Heart right ventricle (tissue), 16 donors: ENCODE measurements at regions not wholly inside any gene's neighbourhood (a gene's known extent, or its start where the extent isn't known, plus 50 kb on each side); places are given as distances from the start of the nearest gene placed in this dataset.
"Not testable (repeated sequence)": the region's sequence is repeated elsewhere in the genome, so short reads cannot be mapped to it uniquely, and the experiment has no call there.

Source experiments
- ATAC-seq, 8 donors: fragments of 200-7000 bp; cut with Tn5 transposase; one replicate each; pipeline ENCODE4 v1.9.1; 2020; ENCODE audit warnings: mild to moderate bottlenecking in 8 of 8, moderate library complexity in 8 of 8, moderate number of reproducible peaks in 1 of 8
- DNase-seq, 2 donors: peaks; one replicate each; pipeline ENCODE4 v3.0.0-alpha.2; 2020
- H3K27ac ChIP-seq, 10 donors: fragments of 200-600 bp; sonication (generic) in 2 of 10; one replicate each; pipeline versions ENCODE4 v1.5.0 to v1.8.0; 2020 to 2022; ENCODE audit warnings: mild to moderate bottlenecking in 3 of 10
- H3K27me3 ChIP-seq, 7 donors: fragments of 200-600 bp; one replicate each; pipeline ENCODE4 v1.8.0; 2021 to 2022; ENCODE audit warnings: mild to moderate bottlenecking in 2 of 7
- H3K36me3 ChIP-seq, 9 donors: fragments of 200-600 bp; sonication (generic) in 1 of 9; one replicate each; pipeline versions ENCODE4 v1.5.0 to v1.8.0; 2020 to 2022; ENCODE audit warnings: mild to moderate bottlenecking in 2 of 9
- H3K4me1 ChIP-seq, 9 donors: fragments of 200-600 bp; sonication (generic) in 1 of 9; one replicate each; pipeline versions ENCODE4 v1.5.0 to v1.8.0; 2020 to 2022; ENCODE audit warnings: mild to moderate bottlenecking in 4 of 9
- H3K4me3 ChIP-seq, 10 donors: fragments of 200-600 bp; sonication (generic) in 2 of 10; one replicate each; pipeline versions ENCODE4 v1.5.0 to v1.8.0; 2020 to 2022; ENCODE audit warnings: mild to moderate bottlenecking in 7 of 10, moderate library complexity in 2 of 10
- H3K9me3 ChIP-seq, 11 donors: fragments of 200-600 bp in 10 of 11; sonication (generic) in 2 of 11; one replicate each; pipeline versions ENCODE4 v1.5.0 to v1.8.0; 2013 to 2022; ENCODE audit warnings: mild to moderate bottlenecking in 2 of 11, control low read depth in 1 of 11, moderate library complexity in 1 of 11
- whole genome bisulfite sequencing, 2 donors: extraction: QIAGEN DNeasy Blood & Tissue Kit; methylation state at CpG; one replicate each; pipeline ENCODE4 v1.1.7; 2013; ENCODE audit warnings: inconsistent platforms in 1 of 2; 5-methylcytosine and 5-hydroxymethylcytosine counted together
- intact Hi-C, 10 donors: fragments of 100-400 bp; cut with DNase I; formaldehyde crosslinking; loops; one replicate each; pipeline versions ENCODE4 v1.11.1 to v1.14.2; 2022
- TF ChIP-seq, protein P1 (sequence below), 9 donors: fragments of 200-600 bp; sonication (generic) in 2 of 9; IDR thresholded peaks; one replicate each; pipeline versions ENCODE4 v1.5.0 to v1.8.0; 2021 to 2022; ENCODE audit warnings: antibody characterized with exemption in 9 of 9, mild to moderate bottlenecking in 5 of 9, moderate library complexity in 1 of 9
- donor health status: Arrhythmogenic right ventricular cardiomyopathy.
- donor health status: ischemic (EF 13 %, LVEDD 7.1; RV severe dilation, severe dysfunction).
- donor health status: healthy with polysubstance abuse.
- donor health status: DM: no; HTN: yes; CAD: no.
- donor health status: DM: no; HTN: no; CAD: no.
- donor health status: ischemic (EF 25% LVEDD 6.9; RV normal size, moderate dysfunction).
- donor health status: ischemic (EF 25% LVEDD 5.7; RV mildly dilated, moderate dysfunction).
- donor health status: healthy.
- donor health status: DM: yes; HTN: yes; CAD: no.
- donor health status: Ischemic cardiomyopathy.
- donor health status: ischemic (EF 35%, LVEDD 5.7; RV mildly dilated, moderate dysfunction).
- donor health status: nonischemic (EF 11% LVEDD 7.7; RV severe dilation, severe dysfunction).
- donor health status: DM: yes; HTN: yes; CAD: no.
- donor health status: PGD.
- donor health status: ischemic (EF 29% LVEDD 5.4; RV normal size, mild dysfunction).
- donor health status: nonischemic (EF 23%, LVEDD 6.1; RV moderate dilation, normal function).

- H3K4me1 ChIP-seq, result no peaks in the 10 kb centered on the region
- H3K9me3 ChIP-seq, result peaks cover 0 to 12% (median 0%) of the 10 kb centered on the region in 11 donors
- H3K27ac ChIP-seq, result no peak overlapping the region
- TF ChIP-seq, protein P1, sequence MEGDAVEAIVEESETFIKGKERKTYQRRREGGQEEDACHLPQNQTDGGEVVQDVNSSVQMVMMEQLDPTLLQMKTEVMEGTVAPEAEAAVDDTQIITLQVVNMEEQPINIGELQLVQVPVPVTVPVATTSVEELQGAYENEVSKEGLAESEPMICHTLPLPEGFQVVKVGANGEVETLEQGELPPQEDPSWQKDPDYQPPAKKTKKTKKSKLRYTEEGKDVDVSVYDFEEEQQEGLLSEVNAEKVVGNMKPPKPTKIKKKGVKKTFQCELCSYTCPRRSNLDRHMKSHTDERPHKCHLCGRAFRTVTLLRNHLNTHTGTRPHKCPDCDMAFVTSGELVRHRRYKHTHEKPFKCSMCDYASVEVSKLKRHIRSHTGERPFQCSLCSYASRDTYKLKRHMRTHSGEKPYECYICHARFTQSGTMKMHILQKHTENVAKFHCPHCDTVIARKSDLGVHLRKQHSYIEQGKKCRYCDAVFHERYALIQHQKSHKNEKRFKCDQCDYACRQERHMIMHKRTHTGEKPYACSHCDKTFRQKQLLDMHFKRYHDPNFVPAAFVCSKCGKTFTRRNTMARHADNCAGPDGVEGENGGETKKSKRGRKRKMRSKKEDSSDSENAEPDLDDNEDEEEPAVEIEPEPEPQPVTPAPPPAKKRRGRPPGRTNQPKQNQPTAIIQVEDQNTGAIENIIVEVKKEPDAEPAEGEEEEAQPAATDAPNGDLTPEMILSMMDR (IDR thresholded peaks at IDR 0.05), result no peak
- no peaks in the 10 kb centered on the region for H3K36me3 ChIP-seq
- intact Hi-C loops, result no loop called here
- DNase-seq (no peak), ATAC-seq (no peak)
- 90 to 91% methylated on average over 7 of the region's 7 CpGs for WGBS, 2 donors
- no peak overlapping the region for H3K4me3 ChIP-seq
- no peaks in the 10 kb centered on the region for H3K27me3 ChIP-seq
Measured at GRCh38 chr6:119728220-119728750, 378.7 kb upstream of the MAN1A1 start.

DNA sequence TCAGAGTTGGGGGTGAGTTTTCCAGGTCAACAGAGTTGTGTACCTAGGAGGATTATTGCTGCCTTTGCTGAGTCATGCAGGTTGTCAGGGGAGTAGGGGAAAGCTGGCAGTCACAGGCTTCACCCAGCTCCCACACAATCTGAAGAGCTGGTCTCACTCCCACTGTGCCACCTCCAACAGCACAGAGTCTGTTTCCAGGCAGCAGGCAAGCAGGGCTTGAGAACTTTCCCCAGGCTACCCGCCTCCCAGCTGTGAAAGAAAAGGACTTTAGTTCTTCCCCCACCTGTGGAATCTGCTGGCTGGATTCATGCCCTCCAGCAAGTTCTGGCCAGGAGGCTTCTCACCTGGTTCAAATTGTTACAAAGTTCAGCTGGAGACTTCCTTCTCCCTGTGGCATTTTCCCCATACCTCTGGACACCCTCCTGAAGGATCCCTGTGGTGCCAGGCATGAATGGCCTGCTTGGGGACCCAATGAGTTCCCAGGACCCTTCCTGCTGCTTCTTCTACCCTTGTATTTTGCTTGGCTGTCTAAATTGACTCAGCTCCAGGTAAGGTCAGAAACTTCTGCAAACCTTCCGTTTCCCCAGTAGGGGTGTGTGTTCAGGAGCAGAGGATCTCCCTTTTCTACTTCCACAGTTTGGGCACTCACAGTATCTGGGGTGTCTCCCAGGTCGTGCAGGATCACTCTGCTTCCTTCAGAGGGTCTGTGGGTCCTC, 378.1 kb upstream of the MAN1A1 start:
- H3K9me3 ChIP-seq, result peaks cover 0 to 12% (median 0%) of the 10 kb centered on the region in 11 donors
- intact Hi-C loops, result no loop called here
- no peaks in the 10 kb centered on the region for H3K27me3 ChIP-seq
- no peaks in the 10 kb centered on the region for H3K36me3 ChIP-seq
- H3K27ac ChIP-seq, result no peak overlapping the region
- H3K4me1 ChIP-seq, result no peaks in the 10 kb centered on the region
- ATAC-seq, result no peak
- TF ChIP-seq, protein P1 (IDR thresholded peaks at IDR 0.05), result no peak
- DNase-seq, result no peak
- 81 to 84% methylated on average over 3 of the region's 3 CpGs for WGBS, 2 donors
- H3K4me3 ChIP-seq, result no peak overlapping the region

DNA sequence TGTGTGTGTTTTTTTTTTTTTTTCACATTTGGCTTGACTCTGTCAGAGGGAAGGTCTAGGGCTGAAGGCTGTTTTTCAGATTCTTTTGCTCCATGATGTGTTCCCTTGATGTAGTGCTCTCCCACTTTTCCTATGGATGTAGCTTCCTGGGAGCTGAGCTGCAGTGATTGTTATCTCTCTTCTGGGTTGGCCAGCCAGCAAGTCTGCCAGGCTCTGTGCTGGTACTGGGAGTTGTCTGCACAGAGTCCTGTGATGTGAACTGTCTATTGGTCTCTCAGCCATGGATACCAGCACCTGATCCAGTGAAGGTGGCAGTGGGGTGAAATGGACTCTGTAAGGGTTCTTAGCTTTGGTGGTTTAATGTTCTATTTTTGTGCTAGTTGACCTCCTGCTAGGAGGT, 377.4 kb upstream of the MAN1A1 start:
- H3K27me3 ChIP-seq, intact Hi-C loops, H3K4me3 ChIP-seq, ATAC-seq, H3K27ac ChIP-seq, DNase-seq, H3K36me3 ChIP-seq, H3K4me1 ChIP-seq: not testable (repeated sequence)
- peaks cover 0 to 12% (median 0%) of the 10 kb centered on the region in 11 donors for H3K9me3 ChIP-seq

DNA sequence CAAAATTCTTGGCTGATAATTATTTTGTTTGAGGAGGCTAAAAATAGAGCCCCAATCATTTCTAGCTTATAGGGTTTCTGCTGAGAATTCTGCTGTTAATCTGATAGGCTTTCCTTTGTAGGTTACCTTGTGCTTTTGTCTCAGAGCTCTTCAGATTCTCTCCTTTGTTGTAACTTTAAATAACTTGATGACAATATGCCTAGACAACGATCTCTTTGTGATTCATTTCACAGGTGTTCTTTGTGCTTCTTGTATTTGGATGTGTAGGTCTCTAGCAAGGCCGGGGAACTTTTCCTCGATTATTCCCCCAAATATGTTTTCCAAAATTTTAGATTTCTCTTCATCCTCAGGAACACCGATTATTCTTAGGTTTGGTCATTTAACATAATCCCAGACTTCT, 376.5 kb upstream of the MAN1A1 start:
- DNase-seq, result no peak
- TF ChIP-seq, protein P1 (IDR thresholded peaks at IDR 0.05), result no peak
- 85% methylated on average over 4 of the region's 4 CpGs for WGBS, 2 donors
- intact Hi-C loops, result no loop called here
- H3K27ac ChIP-seq, result no peak overlapping the region
- no peaks in the 10 kb centered on the region for H3K27me3 ChIP-seq
- ATAC-seq, result no peak
- no peaks in the 10 kb centered on the region for H3K4me1 ChIP-seq
- no peaks in the 10 kb centered on the region for H3K36me3 ChIP-seq
- no peak overlapping the region for H3K4me3 ChIP-seq
- H3K9me3 ChIP-seq, result peaks cover 0 to 12% (median 0%) of the 10 kb centered on the region in 11 donors

- Histone ChIP-seq H3K36me3 (no peaks in the 10 kb centered on the region), H3K4me3 (no peak overlapping the region), H3K4me1 (peaks cover 0 to 14% (median 0%) of the 10 kb centered on the region in 9 donors), H3K9me3 (peaks cover 0 to 5% (median 0%) of the 10 kb centered on the region in 11 donors), H3K27me3 (no peaks in the 10 kb centered on the region), H3K27ac (no peak overlapping the region)
- 78 to 80% methylated on average over 2 of the region's 2 CpGs for WGBS, 2 donors
- ATAC-seq (no peak), DNase-seq (no peak)
- intact Hi-C loops, result no loop called here
- TF ChIP-seq, protein P1 (IDR thresholded peaks at IDR 0.05), result peak in 2 of 9 donors; percentile 14 to 19
Measured at GRCh38 chr6:119720160-119720559, 370.6 kb upstream of the MAN1A1 start.
